ENCODE measurements at regions not wholly inside any gene's neighbourhood (a gene's known extent, or its start where the extent isn't known, plus 50 kb on each side); places are given as distances from the start of the nearest gene placed in this dataset.
A peak's percentile ranks its signal among the peaks of the same experiment; 100 is the strongest.

GRCh38 chr3:166071831-166072230, 234.6 kb upstream of the BCHE start:
- Histone ChIP-seq H3K9me3 (no peaks in the 10 kb centered on the region), H3K4me2 (no peak overlapping the region), H3K27ac (no peak overlapping the region), H3K4me1 (no peaks in the 10 kb centered on the region), H3K4me3 (no peak overlapping the region)
- no peak for ATAC-seq
- FAIRE-seq, result no peak
- TF ChIP-seq FOXS1 (CRISPR knock-in tag; IDR thresholded peaks at IDR 0.05), result no peak
- TF ChIP-seq CEBPB (IDR thresholded peaks at IDR 0.05), result no peak
- TF ChIP-seq HOXB13 (CRISPR knock-in tag; IDR thresholded peaks at IDR 0.05; ENCODE audit: low read depth), result no peak
- no peak for TF ChIP-seq SREBF2 (IDR thresholded peaks at IDR 0.05)
- TF ChIP-seq ZNF302 (CRISPR knock-in tag; IDR thresholded peaks at IDR 0.05), result no peak
- no peak for TF ChIP-seq ZFP36 (IDR thresholded peaks at IDR 0.05; ENCODE audit: borderline replicate concordance, partially characterized antibody)
- no peak for TF ChIP-seq RARB (CRISPR knock-in tag; IDR thresholded peaks at IDR 0.05)
- no peak for TF ChIP-seq FOSB (CRISPR knock-in tag; IDR thresholded peaks at IDR 0.05)
- TF ChIP-seq NPAS2 (CRISPR knock-in tag; IDR thresholded peaks at IDR 0.05; ENCODE audit: borderline replicate concordance), result no peak
- no peak for TF ChIP-seq JUN (IDR thresholded peaks at IDR 0.05)
- TF ChIP-seq RFX5 (IDR thresholded peaks at IDR 0.05), result no peak
- no peak for TF ChIP-seq HOXB5 (CRISPR knock-in tag; IDR thresholded peaks at IDR 0.05)
- no peak for TF ChIP-seq EP300 (IDR thresholded peaks at IDR 0.05)
- TF ChIP-seq, protein P1, sequence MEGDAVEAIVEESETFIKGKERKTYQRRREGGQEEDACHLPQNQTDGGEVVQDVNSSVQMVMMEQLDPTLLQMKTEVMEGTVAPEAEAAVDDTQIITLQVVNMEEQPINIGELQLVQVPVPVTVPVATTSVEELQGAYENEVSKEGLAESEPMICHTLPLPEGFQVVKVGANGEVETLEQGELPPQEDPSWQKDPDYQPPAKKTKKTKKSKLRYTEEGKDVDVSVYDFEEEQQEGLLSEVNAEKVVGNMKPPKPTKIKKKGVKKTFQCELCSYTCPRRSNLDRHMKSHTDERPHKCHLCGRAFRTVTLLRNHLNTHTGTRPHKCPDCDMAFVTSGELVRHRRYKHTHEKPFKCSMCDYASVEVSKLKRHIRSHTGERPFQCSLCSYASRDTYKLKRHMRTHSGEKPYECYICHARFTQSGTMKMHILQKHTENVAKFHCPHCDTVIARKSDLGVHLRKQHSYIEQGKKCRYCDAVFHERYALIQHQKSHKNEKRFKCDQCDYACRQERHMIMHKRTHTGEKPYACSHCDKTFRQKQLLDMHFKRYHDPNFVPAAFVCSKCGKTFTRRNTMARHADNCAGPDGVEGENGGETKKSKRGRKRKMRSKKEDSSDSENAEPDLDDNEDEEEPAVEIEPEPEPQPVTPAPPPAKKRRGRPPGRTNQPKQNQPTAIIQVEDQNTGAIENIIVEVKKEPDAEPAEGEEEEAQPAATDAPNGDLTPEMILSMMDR (IDR thresholded peaks at IDR 0.05), result no peak
- no peak for TF ChIP-seq GATA3 (IDR thresholded peaks at IDR 0.05; ENCODE audit: borderline replicate concordance)
- no peak for TF ChIP-seq POLR2A (IDR thresholded peaks at IDR 0.05; ENCODE audit: low read length)
- no peak for TF ChIP-seq ZSCAN20 (CRISPR knock-in tag; IDR thresholded peaks at IDR 0.05)
- POLR2A ChIA-PET, result no interaction called here
- no peak for DNase-seq (ENCODE audit: low read depth in 1 of 2, low spot score in 1 of 2)
- CTCF ChIA-PET, result no interaction called here

GRCh38 chr3:166064476-166064875, 227.3 kb upstream of the BCHE start:
- ATAC-seq (no peak), DNase-seq (ENCODE audit: low read depth in 1 of 2, low spot score in 1 of 2) (no peak), FAIRE-seq (no peak)
- no peak overlapping the region for H3K4me2 ChIP-seq
- H3K27ac ChIP-seq, result no peak overlapping the region
- ChIA-PET POLR2A (no interaction called here), CTCF (no interaction called here)
- no peak overlapping the region for H3K4me3 ChIP-seq
- no peaks in the 10 kb centered on the region for H3K4me1 ChIP-seq
- TF ChIP-seq FOSL2 (IDR thresholded peaks at IDR 0.05) (no peak), FOSL2 (CRISPR knock-in tag; IDR thresholded peaks at IDR 0.05) (no peak), RCOR1 (IDR thresholded peaks at IDR 0.05; ENCODE audit: low read depth, low read length) (no peak)
- WGBS (ENCODE audit: missing lambda C conversion rate), result 74% methylated on average over 4 of the region's 4 CpGs
- no peaks in the 10 kb centered on the region for H3K9me3 ChIP-seq

DNA sequence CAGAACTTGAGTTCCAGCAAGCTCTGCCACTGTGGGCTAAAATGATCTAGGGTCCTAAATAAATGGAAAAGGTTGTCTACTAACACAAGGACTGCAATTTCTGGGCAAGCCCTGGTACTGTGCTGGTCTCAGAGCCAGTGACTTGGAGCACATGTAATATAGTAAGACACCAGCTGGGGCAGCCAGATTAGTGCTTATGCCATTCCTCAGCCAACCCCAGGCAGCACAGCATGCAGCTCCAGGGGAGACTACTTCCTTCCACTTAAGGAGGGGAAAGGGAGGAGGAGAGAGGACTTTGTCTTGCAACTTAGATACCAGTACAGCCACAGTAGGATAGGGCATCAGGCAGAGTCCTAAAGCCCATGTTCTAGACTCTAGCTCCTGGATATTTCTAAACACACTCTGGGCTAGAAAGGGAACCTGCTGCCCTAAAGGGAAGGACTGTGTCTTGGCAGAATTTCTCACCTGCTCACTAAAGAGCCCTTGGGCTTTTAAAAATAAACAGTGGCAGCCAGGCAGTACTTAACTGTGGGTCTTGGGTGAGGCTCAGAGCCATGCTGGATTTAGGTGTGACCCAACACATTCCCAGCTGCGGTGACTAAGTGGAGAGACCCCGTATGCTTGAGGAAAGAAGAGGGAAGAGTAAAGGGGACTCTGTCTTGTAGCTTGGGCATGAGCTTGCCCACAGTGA, 223.7 kb upstream of the BCHE start:
- FAIRE-seq (no peak), ATAC-seq (peak; percentile 13 to 50; a peak in 3 of 6 replicates), DNase-seq (ENCODE audit: low read depth in 1 of 2, low spot score in 1 of 2) (no peak)
- Histone ChIP-seq H3K4me2 (no peak overlapping the region), H3K27ac (no peak overlapping the region), H3K4me1 (no peaks in the 10 kb centered on the region), H3K4me3 (no peak overlapping the region), H3K9me3 (no peaks in the 10 kb centered on the region)
- ChIA-PET CTCF (no interaction called here), POLR2A (no interaction called here)
- 16% methylated on average over 2 of the region's 2 CpGs for WGBS (ENCODE audit: missing lambda C conversion rate)
- TF ChIP-seq TFCP2L1 (CRISPR knock-in tag; IDR thresholded peaks at IDR 0.05) (no peak), HOXA7 (CRISPR knock-in tag; IDR thresholded peaks at IDR 0.05) (no peak), POLR2AphosphoS2 (conservative IDR thresholded peaks at IDR 0.05; ENCODE audit: low read length) (no peak), FOSL2 (IDR thresholded peaks at IDR 0.05) (no peak), FOSL2 (CRISPR knock-in tag; IDR thresholded peaks at IDR 0.05) (no peak), HOXB5 (CRISPR knock-in tag; IDR thresholded peaks at IDR 0.05) (no peak), CHD2 (IDR thresholded peaks at IDR 0.05; ENCODE audit: low read length, partially characterized antibody) (no peak), SREBF2 (IDR thresholded peaks at IDR 0.05) (no peak), BHLHE40 (IDR thresholded peaks at IDR 0.05; ENCODE audit: low read depth, low read length) (no peak), ESRRA (IDR thresholded peaks at IDR 0.05; ENCODE audit: borderline replicate concordance, low read length) (no peak), NFE2L2 (conservative IDR thresholded peaks at IDR 0.05; ENCODE audit: low read length) (no peak), CBX8 (IDR thresholded peaks at IDR 0.05) (no peak), REST (IDR thresholded peaks at IDR 0.05) (no peak)
- TF ChIP-seq, protein P2, sequence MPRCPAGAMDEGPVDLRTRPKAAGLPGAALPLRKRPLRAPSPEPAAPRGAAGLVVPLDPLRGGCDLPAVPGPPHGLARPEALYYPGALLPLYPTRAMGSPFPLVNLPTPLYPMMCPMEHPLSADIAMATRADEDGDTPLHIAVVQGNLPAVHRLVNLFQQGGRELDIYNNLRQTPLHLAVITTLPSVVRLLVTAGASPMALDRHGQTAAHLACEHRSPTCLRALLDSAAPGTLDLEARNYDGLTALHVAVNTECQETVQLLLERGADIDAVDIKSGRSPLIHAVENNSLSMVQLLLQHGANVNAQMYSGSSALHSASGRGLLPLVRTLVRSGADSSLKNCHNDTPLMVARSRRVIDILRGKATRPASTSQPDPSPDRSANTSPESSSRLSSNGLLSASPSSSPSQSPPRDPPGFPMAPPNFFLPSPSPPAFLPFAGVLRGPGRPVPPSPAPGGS (IDR thresholded peaks at IDR 0.05), result no peak
- TF ChIP-seq, protein P3, sequence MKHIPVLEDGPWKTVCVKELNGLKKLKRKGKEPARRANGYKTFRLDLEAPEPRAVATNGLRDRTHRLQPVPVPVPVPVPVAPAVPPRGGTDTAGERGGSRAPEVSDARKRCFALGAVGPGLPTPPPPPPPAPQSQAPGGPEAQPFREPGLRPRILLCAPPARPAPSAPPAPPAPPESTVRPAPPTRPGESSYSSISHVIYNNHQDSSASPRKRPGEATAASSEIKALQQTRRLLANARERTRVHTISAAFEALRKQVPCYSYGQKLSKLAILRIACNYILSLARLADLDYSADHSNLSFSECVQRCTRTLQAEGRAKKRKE (CRISPR knock-in tag; IDR thresholded peaks at IDR 0.05; ENCODE audit: low read depth), result no peak
